HK-2 (cell line): ENCODE measurements at regions not wholly inside any gene's neighbourhood (a gene's known extent, or its start where the extent isn't known, plus 50 kb on each side); places are given as distances from the start of the nearest gene placed in this dataset.

Experiments used
- DNase-seq: peaks from one replicate; pipeline ENCODE4 v3.0.0-alpha.2; 2018; ENCODE audit not compliant: unreplicated experiment

GRCh38 chr11:104433751-104434150, 269.8 kb upstream of the PDGFD start:
- no peak for DNase-seq

- DNase-seq: no peak
These were observed 269.0 kb upstream of the PDGFD start for GRCh38 chr11:104432981-104433380.

- no peak for DNase-seq
These were observed 268.6 kb upstream of the PDGFD start for GRCh38 chr11:104432526-104432925.

- DNase-seq: no peak
These were observed 258.5 kb upstream of the PDGFD start for GRCh38 chr11:104422324-104422944.

- no peak for DNase-seq
These were observed 246.4 kb upstream of the PDGFD start for GRCh38 chr11:104410336-104410735.

GRCh38 chr11:104408630-104409029, 244.7 kb upstream of the PDGFD start:
- no peak for DNase-seq

- DNase-seq: no peak
These were observed 241.3 kb upstream of the PDGFD start for GRCh38 chr11:104405277-104405676.

- no peak for DNase-seq
These were observed 240.6 kb upstream of the PDGFD start for GRCh38 chr11:104404231-104405175.

GRCh38 chr11:104402812-104403521, 239.0 kb upstream of the PDGFD start:
- peak; percentile 2 for DNase-seq

GRCh38 chr11:104394508-104394907, 230.6 kb upstream of the PDGFD start:
- no peak for DNase-seq

GRCh38 chr11:104390651-104391050, 226.7 kb upstream of the PDGFD start:
- peak; percentile 9 for DNase-seq

- no peak for DNase-seq
These were observed 221.9 kb upstream of the PDGFD start for GRCh38 chr11:104385884-104386283.

GRCh38 chr11:104380358-104380757, 216.4 kb upstream of the PDGFD start:
- no peak for DNase-seq

GRCh38 chr11:104372111-104372510, 208.2 kb upstream of the PDGFD start:
- no peak for DNase-seq

GRCh38 chr11:104370478-104370877, 206.5 kb upstream of the PDGFD start:
- DNase-seq: no peak

GRCh38 chr11:104369761-104370160, 205.8 kb upstream of the PDGFD start:
- no peak for DNase-seq

- no peak for DNase-seq
These were observed 202.4 kb upstream of the PDGFD start for GRCh38 chr11:104366321-104366734.

GRCh38 chr11:104365676-104366075, 201.7 kb upstream of the PDGFD start:
- DNase-seq: no peak

- DNase-seq: no peak
These were observed 198.0 kb upstream of the PDGFD start for GRCh38 chr11:104361975-104362374.

GRCh38 chr11:104352036-104352435, 188.1 kb upstream of the PDGFD start:
- no peak for DNase-seq

GRCh38 chr11:104343578-104343977, 179.6 kb upstream of the PDGFD start:
- DNase-seq: no peak

- DNase-seq: no peak
These were observed 176.6 kb upstream of the PDGFD start for GRCh38 chr11:104340590-104340989.
